ENCODE measurements at regions not wholly inside any gene's neighbourhood (a gene's known extent, or its start where the extent isn't known, plus 50 kb on each side); places are given as distances from the start of the nearest gene placed in this dataset.

- peak; percentile 88 for FAIRE-seq
- TF ChIP-seq CTCF (IDR thresholded peaks at IDR 0.05; ENCODE audit: insufficient read depth, missing control alignments): no peak
- DNase-seq (ENCODE audit: insufficient read length, low spot score): peak; percentile 40
Measured at GRCh38 chr10:31142026-31142425, 110.4 kb upstream of the ZNF438 start.

GRCh38 chr10:31143331-31143935 is 111.8 kb upstream of the ZNF438 start:
- DNase-seq (ENCODE audit: insufficient read length, low spot score) (no peak), FAIRE-seq (no peak)
- TF ChIP-seq CTCF (IDR thresholded peaks at IDR 0.05; ENCODE audit: insufficient read depth, missing control alignments): no peak

GRCh38 chr10:31145986-31146385 is 114.3 kb upstream of the ZNF438 start:
- DNase-seq (ENCODE audit: insufficient read length, low spot score): no peak
- no peak for FAIRE-seq
- TF ChIP-seq CTCF (IDR thresholded peaks at IDR 0.05; ENCODE audit: insufficient read depth, missing control alignments): no peak

- no peak for FAIRE-seq
- TF ChIP-seq CTCF (IDR thresholded peaks at IDR 0.05; ENCODE audit: insufficient read depth, missing control alignments): no peak
- no peak for DNase-seq (ENCODE audit: insufficient read length, low spot score)
Measured at GRCh38 chr10:31146491-31147209, 115.0 kb upstream of the ZNF438 start.

GRCh38 chr10:31147210-31147608 is 115.5 kb upstream of the ZNF438 start:
- no peak for FAIRE-seq
- no peak for TF ChIP-seq CTCF (IDR thresholded peaks at IDR 0.05; ENCODE audit: insufficient read depth, missing control alignments)
- no peak for DNase-seq (ENCODE audit: insufficient read length, low spot score)

- DNase-seq (ENCODE audit: insufficient read length, low spot score) (no peak), FAIRE-seq (no peak)
- TF ChIP-seq CTCF (IDR thresholded peaks at IDR 0.05; ENCODE audit: insufficient read depth, missing control alignments): no peak
Measured at GRCh38 chr10:31148951-31149350, 117.3 kb upstream of the ZNF438 start.

GRCh38 chr10:31149835-31150512 is 118.3 kb upstream of the ZNF438 start:
- TF ChIP-seq CTCF (IDR thresholded peaks at IDR 0.05; ENCODE audit: insufficient read depth, missing control alignments): no peak
- DNase-seq (ENCODE audit: insufficient read length, low spot score) (no peak), FAIRE-seq (no peak)
